ENCODE measurements at regions not wholly inside any gene's neighbourhood (a gene's known extent, or its start where the extent isn't known, plus 50 kb on each side); places are given as distances from the start of the nearest gene placed in this dataset.

DNA sequence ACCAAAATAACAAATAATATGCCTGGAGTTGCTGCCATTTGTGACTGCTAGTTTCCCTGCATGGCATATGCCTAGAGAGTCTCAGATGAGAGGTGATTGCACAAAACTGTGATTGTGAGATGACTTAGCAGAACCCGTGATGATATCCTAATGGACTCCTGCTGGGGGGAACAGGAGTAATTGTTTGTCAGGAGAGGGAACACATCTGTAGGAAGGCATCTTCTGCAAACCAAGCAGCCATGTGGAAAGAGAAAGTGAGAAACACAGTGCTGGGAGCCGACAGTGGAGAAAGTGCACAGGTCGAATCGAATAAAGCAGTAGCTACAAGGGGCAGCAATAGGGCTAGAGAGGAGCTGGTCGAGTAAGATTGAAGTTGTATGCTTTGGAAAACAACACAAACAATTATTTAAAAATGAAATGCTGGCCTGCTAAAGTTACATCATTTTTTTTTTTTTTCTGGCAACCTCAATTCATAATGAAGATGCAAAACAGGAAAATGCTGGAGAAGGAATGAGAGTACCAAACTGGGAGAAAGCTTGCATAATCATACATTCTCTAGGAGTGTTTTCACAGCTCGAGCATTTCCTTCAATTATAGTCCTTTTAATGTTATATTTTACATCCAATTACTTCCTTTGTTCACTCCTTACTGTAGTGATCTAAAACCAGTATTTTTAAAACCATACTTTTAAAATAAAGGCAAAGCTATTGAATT lies 494.2 kb upstream of the AGTR1 start:
- DNase-seq = no peak
- in situ Hi-C loops (cut with HindIII; ENCODE audit: low pct_ligation_motif_present, low pct_unique_long_range_greater_than_20kb, low sequenced_read_pairs) = no loop called here

- DNase-seq = no peak
- in situ Hi-C loops (cut with HindIII; ENCODE audit: low pct_ligation_motif_present, low pct_unique_long_range_greater_than_20kb, low sequenced_read_pairs) = no loop called here
These were observed 493.6 kb upstream of the AGTR1 start for GRCh38 chr3:148204131-148204530.

GRCh38 chr3:148205977-148206376 lies 491.7 kb upstream of the AGTR1 start:
- no peak for DNase-seq
- in situ Hi-C loops (cut with HindIII; ENCODE audit: low pct_ligation_motif_present, low pct_unique_long_range_greater_than_20kb, low sequenced_read_pairs) = no loop called here

DNA sequence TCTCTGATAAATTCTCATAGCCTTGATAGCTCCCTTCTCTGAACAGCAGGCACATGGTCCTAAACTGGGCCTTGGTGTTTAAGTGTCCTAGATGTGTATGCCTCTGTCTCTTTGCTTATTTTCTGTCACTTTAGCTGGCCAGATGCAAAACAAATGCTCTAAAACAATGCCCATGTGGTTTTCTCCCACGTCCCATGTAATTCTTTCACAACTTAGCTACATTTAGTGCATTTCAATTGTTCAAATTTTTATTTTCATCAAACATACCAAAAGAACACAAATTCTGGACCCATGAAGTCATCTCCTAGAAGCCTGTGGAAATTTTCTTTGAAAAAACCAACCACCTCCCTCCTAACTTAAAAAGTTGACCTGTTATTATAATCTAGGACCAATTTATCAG lies 491.3 kb upstream of the AGTR1 start:
- DNase-seq = no peak
- in situ Hi-C loops (cut with HindIII; ENCODE audit: low pct_ligation_motif_present, low pct_unique_long_range_greater_than_20kb, low sequenced_read_pairs) = no loop called here

- no peak for DNase-seq
- in situ Hi-C loops (cut with HindIII; ENCODE audit: low pct_ligation_motif_present, low pct_unique_long_range_greater_than_20kb, low sequenced_read_pairs) = no loop called here
These were observed 488.7 kb upstream of the AGTR1 start for GRCh38 chr3:148208975-148209374.

DNA sequence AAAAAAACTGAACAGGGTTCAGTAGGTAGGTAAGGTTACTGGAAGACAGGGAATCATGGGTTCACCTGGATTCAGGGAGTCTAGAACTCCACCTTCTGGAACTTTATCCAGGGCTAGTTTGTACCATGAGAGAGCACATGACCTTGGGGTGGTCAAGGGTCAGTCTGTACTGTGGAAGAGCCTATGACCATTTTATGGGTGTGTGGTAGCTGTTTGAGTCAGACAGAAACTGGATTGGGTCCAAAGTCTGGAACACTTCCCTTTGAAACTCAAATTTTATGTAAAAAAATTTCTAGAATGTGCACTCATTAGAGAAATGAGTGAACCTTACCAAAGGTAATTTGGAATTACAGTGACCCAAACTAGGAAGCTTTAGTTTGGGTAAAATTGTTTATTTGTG lies 486.0 kb upstream of the AGTR1 start:
- no peak for DNase-seq
- in situ Hi-C loops (cut with HindIII; ENCODE audit: low pct_ligation_motif_present, low pct_unique_long_range_greater_than_20kb, low sequenced_read_pairs) = no loop called here

DNA sequence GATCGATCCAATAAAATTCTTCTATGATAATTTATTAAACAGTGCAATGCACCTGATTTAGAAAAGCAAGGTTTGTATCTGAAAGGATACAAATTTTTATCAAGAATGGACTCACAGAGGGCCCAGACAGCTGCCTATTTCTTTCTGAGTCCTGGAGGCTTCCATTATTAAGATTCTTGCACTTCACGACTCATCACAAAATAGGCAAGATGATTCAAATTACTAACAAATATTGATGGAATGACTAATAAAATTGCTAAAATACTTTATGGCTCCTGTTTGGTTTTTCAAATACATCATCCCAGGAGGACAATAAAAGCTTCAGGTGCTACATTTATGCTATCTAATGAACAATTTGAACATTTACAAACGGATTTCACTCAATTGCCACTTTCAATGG lies 483.0 kb upstream of the AGTR1 start:
- DNase-seq = no peak
- in situ Hi-C loops (cut with HindIII; ENCODE audit: low pct_ligation_motif_present, low pct_unique_long_range_greater_than_20kb, low sequenced_read_pairs) = no loop called here

DNA sequence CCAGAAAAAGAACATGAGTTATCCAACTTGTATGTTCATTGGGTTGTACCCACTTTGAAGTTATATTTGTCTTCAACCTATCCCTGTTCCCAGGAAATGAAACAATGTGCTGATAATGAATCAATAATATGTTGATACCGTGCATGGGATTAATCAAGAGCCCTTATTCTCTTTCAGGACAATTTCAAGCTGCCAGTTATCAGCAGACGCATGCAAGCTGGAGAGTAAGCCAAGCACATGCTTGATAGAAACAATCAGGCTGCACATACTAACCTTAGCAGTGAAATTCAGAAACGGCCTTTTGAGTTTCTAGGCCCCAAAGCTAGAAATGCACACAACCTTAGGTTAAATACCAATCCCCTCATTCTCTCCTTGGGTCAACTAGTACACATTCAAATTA lies 480.4 kb upstream of the AGTR1 start:
- no peak for DNase-seq
- in situ Hi-C loops (cut with HindIII; ENCODE audit: low pct_ligation_motif_present, low pct_unique_long_range_greater_than_20kb, low sequenced_read_pairs) = no loop called here

GRCh38 chr3:148218222-148218621 lies 479.5 kb upstream of the AGTR1 start:
- in situ Hi-C loops (cut with HindIII; ENCODE audit: low pct_ligation_motif_present, low pct_unique_long_range_greater_than_20kb, low sequenced_read_pairs) = no loop called here

DNA sequence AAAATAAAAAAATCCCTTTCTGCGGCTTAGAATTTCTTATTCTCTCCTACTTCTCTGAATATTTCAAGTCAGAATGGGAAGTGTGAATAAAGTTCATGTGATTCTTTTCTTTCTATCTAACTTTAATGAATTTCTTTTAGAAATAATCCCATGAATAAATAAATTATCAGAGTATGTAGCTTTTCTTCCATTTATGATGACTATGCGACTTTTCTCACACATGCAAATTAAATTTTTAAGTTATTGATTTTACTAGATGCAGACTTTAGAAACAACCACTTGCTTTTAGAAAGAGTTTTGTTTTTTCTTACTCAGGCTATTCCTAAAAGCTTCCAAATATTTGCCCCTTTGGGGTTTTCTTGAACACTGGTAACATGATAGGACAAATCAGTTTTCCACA lies 477.7 kb upstream of the AGTR1 start:
- DNase-seq = no peak
- in situ Hi-C loops (cut with HindIII; ENCODE audit: low pct_ligation_motif_present, low pct_unique_long_range_greater_than_20kb, low sequenced_read_pairs) = no loop called here

More at GRCh38 chr3:148218222-148218621, 479.5 kb upstream of the AGTR1 start:
- DNase-seq = no peak

GRCh38 chr3:148221303-148221702 lies 476.4 kb upstream of the AGTR1 start:
- no peak for DNase-seq
- in situ Hi-C loops (cut with HindIII; ENCODE audit: low pct_ligation_motif_present, low pct_unique_long_range_greater_than_20kb, low sequenced_read_pairs) = no loop called here

- in situ Hi-C loops (cut with HindIII; ENCODE audit: low pct_ligation_motif_present, low pct_unique_long_range_greater_than_20kb, low sequenced_read_pairs) = no loop called here
- DNase-seq = no peak
These were observed 474.4 kb upstream of the AGTR1 start for GRCh38 chr3:148223266-148223665.

GRCh38 chr3:148226246-148226645 lies 471.5 kb upstream of the AGTR1 start:
- DNase-seq = no peak
- in situ Hi-C loops (cut with HindIII; ENCODE audit: low pct_ligation_motif_present, low pct_unique_long_range_greater_than_20kb, low sequenced_read_pairs) = no loop called here

GRCh38 chr3:148227534-148227933 lies 470.2 kb upstream of the AGTR1 start:
- in situ Hi-C loops (cut with HindIII; ENCODE audit: low pct_ligation_motif_present, low pct_unique_long_range_greater_than_20kb, low sequenced_read_pairs) = no loop called here
- no peak for DNase-seq

- in situ Hi-C loops (cut with HindIII; ENCODE audit: low pct_ligation_motif_present, low pct_unique_long_range_greater_than_20kb, low sequenced_read_pairs) = no loop called here
- no peak for DNase-seq
These were observed 468.6 kb upstream of the AGTR1 start for GRCh38 chr3:148229107-148229506.

- in situ Hi-C loops (cut with HindIII; ENCODE audit: low pct_ligation_motif_present, low pct_unique_long_range_greater_than_20kb, low sequenced_read_pairs) = no loop called here
- DNase-seq = no peak
These were observed 467.2 kb upstream of the AGTR1 start for GRCh38 chr3:148230473-148230872.

DNA sequence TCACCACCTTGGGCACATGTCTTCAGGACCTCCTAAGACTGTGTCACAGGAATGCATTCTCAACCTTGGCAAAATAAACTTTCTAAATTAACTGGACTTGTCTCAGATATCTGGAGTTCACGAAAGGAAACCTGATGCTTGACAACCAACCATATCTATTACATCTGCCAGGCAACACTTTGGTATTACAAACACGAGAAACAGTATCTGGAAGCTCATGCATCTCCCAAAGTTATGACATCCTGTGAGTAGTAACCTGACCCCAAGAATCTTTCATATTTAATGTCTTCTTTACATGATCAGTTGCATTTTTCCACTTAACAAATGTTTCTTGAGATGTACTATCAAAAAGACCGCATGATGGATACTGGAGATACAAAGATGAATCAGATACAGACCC lies 465.3 kb upstream of the AGTR1 start:
- in situ Hi-C loops (cut with HindIII; ENCODE audit: low pct_ligation_motif_present, low pct_unique_long_range_greater_than_20kb, low sequenced_read_pairs) = no loop called here
- no peak for DNase-seq

DNA sequence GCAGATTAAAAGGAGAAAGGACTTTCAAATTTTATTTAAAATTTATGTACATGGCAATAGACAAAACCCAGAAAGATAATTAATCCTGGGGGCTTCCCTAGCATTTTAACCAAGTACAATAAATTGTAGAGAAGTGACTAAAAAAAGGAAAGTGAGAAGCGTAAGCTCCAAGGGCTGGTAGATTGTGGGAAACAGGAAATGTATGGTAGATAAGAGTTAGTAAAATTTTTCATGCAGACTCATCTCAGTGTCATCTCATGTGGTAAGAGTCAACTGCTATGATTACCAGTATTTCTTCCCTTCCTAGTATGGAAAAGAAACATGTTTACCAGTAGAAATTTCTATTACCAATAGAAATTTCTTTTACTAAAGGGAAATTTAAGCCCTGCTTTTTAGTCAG lies 464.3 kb upstream of the AGTR1 start:
- no peak for DNase-seq
- in situ Hi-C loops (cut with HindIII; ENCODE audit: low pct_ligation_motif_present, low pct_unique_long_range_greater_than_20kb, low sequenced_read_pairs) = no loop called here

- DNase-seq = no peak
These were observed 463.2 kb upstream of the AGTR1 start for GRCh38 chr3:148234536-148234935.

DNA sequence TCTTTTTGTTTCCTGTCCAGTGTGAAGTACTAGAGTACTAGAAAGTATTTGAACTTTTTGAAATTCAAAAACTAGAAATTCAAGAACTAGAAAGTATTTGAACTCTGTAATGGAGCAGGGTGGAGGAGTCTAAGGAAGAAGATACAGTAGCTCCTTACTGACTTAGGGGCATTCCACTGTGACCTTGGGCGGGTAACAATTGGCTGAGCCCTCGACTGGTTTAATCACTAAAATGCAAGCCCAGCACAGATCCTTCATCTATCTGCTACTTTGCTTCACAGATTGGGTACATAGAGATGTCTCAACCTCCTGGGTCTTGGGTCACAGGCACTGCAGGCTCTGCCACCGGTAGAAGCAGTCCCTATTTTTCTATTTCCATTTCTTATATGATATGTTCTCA lies 462.1 kb upstream of the AGTR1 start:
- in situ Hi-C loops (cut with HindIII; ENCODE audit: low pct_ligation_motif_present, low pct_unique_long_range_greater_than_20kb, low sequenced_read_pairs) = no loop called here
- DNase-seq = no peak

More at GRCh38 chr3:148234536-148234935, 463.2 kb upstream of the AGTR1 start:
- in situ Hi-C loops (cut with HindIII; ENCODE audit: low pct_ligation_motif_present, low pct_unique_long_range_greater_than_20kb, low sequenced_read_pairs) = no loop called here

- no peak for DNase-seq
- in situ Hi-C loops (cut with HindIII; ENCODE audit: low pct_ligation_motif_present, low pct_unique_long_range_greater_than_20kb, low sequenced_read_pairs) = no loop called here
These were observed 459.3 kb upstream of the AGTR1 start for GRCh38 chr3:148238421-148238821.
